A673 (cell line): ENCODE measurements at regions not wholly inside any gene's neighbourhood (a gene's known extent, or its start where the extent isn't known, plus 50 kb on each side); places are given as distances from the start of the nearest gene placed in this dataset.
"Not testable (repeated sequence)": the region's sequence is repeated elsewhere in the genome, so short reads cannot be mapped to it uniquely, and the experiment has no call there.

ENCODE experiments used
- EZH2 ChIP-seq: fragments of 200-600 bp; sonication (generic); IDR thresholded peaks from 2 replicates; pipeline ENCODE4 v1.6.1; 2017; ENCODE audit warnings: borderline replicate concordance, low read depth, mild to moderate bottlenecking, mixed read lengths, antibody characterized with exemption, low read length; ENCODE audit not compliant: poor library complexity, severe bottlenecking
- TF ChIP-seq, protein P1 (sequence below): fragments of 300-800, 200-600 bp; sonication (generic); conservative IDR thresholded peaks from 2 replicates; pipeline ENCODE4 v1.5.1; 2017; ENCODE audit warnings: low read depth, mild to moderate bottlenecking, antibody characterized with exemption, low read length, moderate library complexity, mixed read lengths

DNA sequence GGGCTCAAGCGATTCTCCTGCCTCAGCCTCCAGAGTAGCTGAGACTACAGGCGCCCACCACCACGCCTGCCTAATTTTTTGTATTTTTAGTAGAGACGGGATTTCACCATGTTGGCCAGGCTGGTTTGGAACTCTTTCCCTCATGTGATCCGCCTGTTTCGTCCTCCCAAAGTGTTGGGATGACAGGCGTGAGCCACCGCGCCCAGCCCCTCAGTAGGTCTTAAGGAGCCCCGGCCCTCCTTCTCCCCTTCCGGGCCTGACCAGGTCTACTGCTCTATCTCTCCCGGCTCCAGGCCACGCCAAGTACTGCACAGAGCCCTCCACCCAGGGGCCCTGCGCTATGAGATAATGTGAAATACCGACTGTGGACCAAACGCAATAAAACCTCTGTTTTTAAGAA, 785.5 kb downstream of the FOXD4L5 start:
- TF ChIP-seq EZH2, result not testable (repeated sequence)
- TF ChIP-seq, protein P1, sequence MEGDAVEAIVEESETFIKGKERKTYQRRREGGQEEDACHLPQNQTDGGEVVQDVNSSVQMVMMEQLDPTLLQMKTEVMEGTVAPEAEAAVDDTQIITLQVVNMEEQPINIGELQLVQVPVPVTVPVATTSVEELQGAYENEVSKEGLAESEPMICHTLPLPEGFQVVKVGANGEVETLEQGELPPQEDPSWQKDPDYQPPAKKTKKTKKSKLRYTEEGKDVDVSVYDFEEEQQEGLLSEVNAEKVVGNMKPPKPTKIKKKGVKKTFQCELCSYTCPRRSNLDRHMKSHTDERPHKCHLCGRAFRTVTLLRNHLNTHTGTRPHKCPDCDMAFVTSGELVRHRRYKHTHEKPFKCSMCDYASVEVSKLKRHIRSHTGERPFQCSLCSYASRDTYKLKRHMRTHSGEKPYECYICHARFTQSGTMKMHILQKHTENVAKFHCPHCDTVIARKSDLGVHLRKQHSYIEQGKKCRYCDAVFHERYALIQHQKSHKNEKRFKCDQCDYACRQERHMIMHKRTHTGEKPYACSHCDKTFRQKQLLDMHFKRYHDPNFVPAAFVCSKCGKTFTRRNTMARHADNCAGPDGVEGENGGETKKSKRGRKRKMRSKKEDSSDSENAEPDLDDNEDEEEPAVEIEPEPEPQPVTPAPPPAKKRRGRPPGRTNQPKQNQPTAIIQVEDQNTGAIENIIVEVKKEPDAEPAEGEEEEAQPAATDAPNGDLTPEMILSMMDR, result not testable (repeated sequence)
